ENCODE measurements at regions not wholly inside any gene's neighbourhood (a gene's known extent, or its start where the extent isn't known, plus 50 kb on each side); places are given as distances from the start of the nearest gene placed in this dataset.

DNA sequence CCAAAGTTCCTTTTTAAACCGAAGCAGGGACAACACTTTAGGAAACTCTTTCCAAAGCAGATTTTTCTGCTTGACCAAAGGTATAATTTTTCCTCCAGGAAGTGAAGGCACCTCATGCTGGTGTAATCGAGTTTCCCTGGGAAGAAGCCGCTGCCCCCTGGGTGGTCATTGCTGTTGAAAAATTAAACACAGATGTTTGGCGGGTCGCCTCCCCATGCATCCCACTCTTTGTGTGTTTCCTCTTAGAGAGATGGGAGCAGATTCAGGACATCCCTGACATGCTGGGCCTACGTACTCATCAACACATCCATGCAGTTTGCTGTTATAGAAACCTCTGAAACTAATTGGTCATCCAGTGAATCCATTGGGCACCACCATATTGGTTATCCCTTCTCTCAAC is 179.2 kb upstream of the HCCS start:
- intact Hi-C loops (cut with micrococcal nuclease; ENCODE audit: unreplicated experiment), result no loop called here
- CTCF ChIA-PET, result no interaction called here
- POLR2A ChIA-PET, result no interaction called here

DNA sequence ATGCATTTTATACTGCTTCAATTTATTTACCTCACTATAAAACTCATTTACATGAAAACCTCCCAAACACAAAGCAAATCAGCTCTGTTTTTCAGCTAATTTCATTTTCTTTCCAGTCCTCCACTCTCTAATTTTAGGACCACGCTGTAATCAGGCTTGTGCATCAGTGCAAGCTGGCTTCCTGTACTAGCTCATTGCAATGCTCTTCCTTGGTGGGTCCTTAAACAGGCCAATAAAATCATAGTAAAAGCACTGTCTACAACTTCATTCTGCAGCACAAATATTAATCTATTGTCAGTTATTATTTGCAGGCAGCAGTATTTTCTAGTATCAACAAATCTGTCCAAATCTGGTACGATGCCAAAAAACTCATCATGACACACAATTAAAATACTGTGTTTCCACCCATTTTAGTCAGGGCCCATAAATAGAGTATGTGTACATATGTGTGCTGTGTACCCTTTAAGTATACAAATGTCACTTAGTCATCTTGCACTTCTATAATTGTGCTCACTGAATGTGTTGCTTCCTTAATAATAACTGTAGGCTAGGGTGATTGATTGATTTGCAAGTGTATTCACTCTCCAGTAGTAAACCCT is 178.2 kb upstream of the HCCS start:
- TF ChIP-seq POLR2AphosphoS5 (IDR thresholded peaks at IDR 0.05; ENCODE audit: low read depth, low read length) (no peak), SIN3A (IDR thresholded peaks at IDR 0.05; ENCODE audit: borderline replicate concordance, insufficient read depth, low read depth, low read length) (no peak), TCF7L2 (IDR thresholded peaks at IDR 0.05; ENCODE audit: low read depth, low read length) (no peak)
- TF ChIP-seq, protein P1, sequence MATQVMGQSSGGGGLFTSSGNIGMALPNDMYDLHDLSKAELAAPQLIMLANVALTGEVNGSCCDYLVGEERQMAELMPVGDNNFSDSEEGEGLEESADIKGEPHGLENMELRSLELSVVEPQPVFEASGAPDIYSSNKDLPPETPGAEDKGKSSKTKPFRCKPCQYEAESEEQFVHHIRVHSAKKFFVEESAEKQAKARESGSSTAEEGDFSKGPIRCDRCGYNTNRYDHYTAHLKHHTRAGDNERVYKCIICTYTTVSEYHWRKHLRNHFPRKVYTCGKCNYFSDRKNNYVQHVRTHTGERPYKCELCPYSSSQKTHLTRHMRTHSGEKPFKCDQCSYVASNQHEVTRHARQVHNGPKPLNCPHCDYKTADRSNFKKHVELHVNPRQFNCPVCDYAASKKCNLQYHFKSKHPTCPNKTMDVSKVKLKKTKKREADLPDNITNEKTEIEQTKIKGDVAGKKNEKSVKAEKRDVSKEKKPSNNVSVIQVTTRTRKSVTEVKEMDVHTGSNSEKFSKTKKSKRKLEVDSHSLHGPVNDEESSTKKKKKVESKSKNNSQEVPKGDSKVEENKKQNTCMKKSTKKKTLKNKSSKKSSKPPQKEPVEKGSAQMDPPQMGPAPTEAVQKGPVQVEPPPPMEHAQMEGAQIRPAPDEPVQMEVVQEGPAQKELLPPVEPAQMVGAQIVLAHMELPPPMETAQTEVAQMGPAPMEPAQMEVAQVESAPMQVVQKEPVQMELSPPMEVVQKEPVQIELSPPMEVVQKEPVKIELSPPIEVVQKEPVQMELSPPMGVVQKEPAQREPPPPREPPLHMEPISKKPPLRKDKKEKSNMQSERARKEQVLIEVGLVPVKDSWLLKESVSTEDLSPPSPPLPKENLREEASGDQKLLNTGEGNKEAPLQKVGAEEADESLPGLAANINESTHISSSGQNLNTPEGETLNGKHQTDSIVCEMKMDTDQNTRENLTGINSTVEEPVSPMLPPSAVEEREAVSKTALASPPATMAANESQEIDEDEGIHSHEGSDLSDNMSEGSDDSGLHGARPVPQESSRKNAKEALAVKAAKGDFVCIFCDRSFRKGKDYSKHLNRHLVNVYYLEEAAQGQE (IDR thresholded peaks at IDR 0.05; ENCODE audit: insufficient read depth in 1 of 2, low read depth in 2 of 2, low read length in 1 of 2), result no peak
- TF ChIP-seq, protein P2, sequence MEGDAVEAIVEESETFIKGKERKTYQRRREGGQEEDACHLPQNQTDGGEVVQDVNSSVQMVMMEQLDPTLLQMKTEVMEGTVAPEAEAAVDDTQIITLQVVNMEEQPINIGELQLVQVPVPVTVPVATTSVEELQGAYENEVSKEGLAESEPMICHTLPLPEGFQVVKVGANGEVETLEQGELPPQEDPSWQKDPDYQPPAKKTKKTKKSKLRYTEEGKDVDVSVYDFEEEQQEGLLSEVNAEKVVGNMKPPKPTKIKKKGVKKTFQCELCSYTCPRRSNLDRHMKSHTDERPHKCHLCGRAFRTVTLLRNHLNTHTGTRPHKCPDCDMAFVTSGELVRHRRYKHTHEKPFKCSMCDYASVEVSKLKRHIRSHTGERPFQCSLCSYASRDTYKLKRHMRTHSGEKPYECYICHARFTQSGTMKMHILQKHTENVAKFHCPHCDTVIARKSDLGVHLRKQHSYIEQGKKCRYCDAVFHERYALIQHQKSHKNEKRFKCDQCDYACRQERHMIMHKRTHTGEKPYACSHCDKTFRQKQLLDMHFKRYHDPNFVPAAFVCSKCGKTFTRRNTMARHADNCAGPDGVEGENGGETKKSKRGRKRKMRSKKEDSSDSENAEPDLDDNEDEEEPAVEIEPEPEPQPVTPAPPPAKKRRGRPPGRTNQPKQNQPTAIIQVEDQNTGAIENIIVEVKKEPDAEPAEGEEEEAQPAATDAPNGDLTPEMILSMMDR (IDR thresholded peaks at IDR 0.05), result no peak
- in situ Hi-C loops (cut with HindIII; ENCODE audit: low pct_unique_long_range_greater_than_20kb, low sequenced_read_pairs) (no loop called here), intact Hi-C loops (cut with micrococcal nuclease; ENCODE audit: unreplicated experiment) (no loop called here)
- no TSS peak for BruUV-seq (replicated peaks)
- CTCF ChIA-PET, result no interaction called here
- Histone ChIP-seq H3K9me3 (ENCODE audit: control insufficient read depth, insufficient read depth, low read depth, low read length) (no peaks in the 10 kb centered on the region), H3K27me3 (ENCODE audit: control insufficient read depth, insufficient read depth, low read length) (no peaks in the 10 kb centered on the region), H3K36me3 (ENCODE audit: control insufficient read depth, insufficient read depth, low read length) (no peaks in the 10 kb centered on the region), H3K4me3 (ENCODE audit: low read depth in 2 of 2, low read length in 2 of 2) (no peak overlapping the region), H3K27ac (ENCODE audit: low read length) (no peak overlapping the region), H3K4me1 (ENCODE audit: control insufficient read depth, insufficient read depth, low read length) (no peaks in the 10 kb centered on the region)
- DNase-seq (ENCODE audit: low read depth, low spot score) (no peak), ATAC-seq (no peak)
- POLR2A ChIA-PET, result no interaction called here

More for the DNA sequence above, 179.2 kb upstream of the HCCS start:
- no peak for ATAC-seq
- Histone ChIP-seq H3K27ac (ENCODE audit: low read length) (no peak overlapping the region), H3K36me3 (ENCODE audit: control insufficient read depth, insufficient read depth, low read length) (no peaks in the 10 kb centered on the region), H3K27me3 (ENCODE audit: control insufficient read depth, insufficient read depth, low read length) (no peaks in the 10 kb centered on the region), H3K9me3 (ENCODE audit: control insufficient read depth, insufficient read depth, low read depth, low read length) (no peaks in the 10 kb centered on the region), H3K4me3 (ENCODE audit: low read depth in 2 of 2, low read length in 2 of 2) (no peak overlapping the region), H3K4me1 (ENCODE audit: control insufficient read depth, insufficient read depth, low read length) (no peaks in the 10 kb centered on the region)
- in situ Hi-C loops (cut with HindIII; ENCODE audit: low pct_unique_long_range_greater_than_20kb, low sequenced_read_pairs), result no loop called here
- no peak for DNase-seq (ENCODE audit: low read depth, low spot score)
- TF ChIP-seq POLR2AphosphoS5 (IDR thresholded peaks at IDR 0.05; ENCODE audit: low read depth, low read length) (no peak), SIN3A (IDR thresholded peaks at IDR 0.05; ENCODE audit: borderline replicate concordance, insufficient read depth, low read depth, low read length) (no peak), TCF7L2 (IDR thresholded peaks at IDR 0.05; ENCODE audit: low read depth, low read length) (no peak)
- TF ChIP-seq, protein P1 (IDR thresholded peaks at IDR 0.05; ENCODE audit: insufficient read depth in 1 of 2, low read depth in 2 of 2, low read length in 1 of 2), result no peak
- TF ChIP-seq, protein P2 (IDR thresholded peaks at IDR 0.05), result no peak
- no TSS peak for BruUV-seq (replicated peaks)

Data from Panc1 (cell line).